C4-2B (cell line): ENCODE measurements at regions not wholly inside any gene's neighbourhood (a gene's known extent, or its start where the extent isn't known, plus 50 kb on each side); places are given as distances from the start of the nearest gene placed in this dataset.

ENCODE experiments used
- ZFX ChIP-seq: fragments of 450-650 bp; IDR thresholded peaks from 2 replicates; pipeline ENCODE4 v1.6.1; 2017
- TF ChIP-seq, protein P1 (sequence below): fragments of 450-650 bp; conservative IDR thresholded peaks from 2 replicates; pipeline ENCODE4 v1.5.1; 2017; ENCODE audit warnings: mild to moderate bottlenecking

DNA sequence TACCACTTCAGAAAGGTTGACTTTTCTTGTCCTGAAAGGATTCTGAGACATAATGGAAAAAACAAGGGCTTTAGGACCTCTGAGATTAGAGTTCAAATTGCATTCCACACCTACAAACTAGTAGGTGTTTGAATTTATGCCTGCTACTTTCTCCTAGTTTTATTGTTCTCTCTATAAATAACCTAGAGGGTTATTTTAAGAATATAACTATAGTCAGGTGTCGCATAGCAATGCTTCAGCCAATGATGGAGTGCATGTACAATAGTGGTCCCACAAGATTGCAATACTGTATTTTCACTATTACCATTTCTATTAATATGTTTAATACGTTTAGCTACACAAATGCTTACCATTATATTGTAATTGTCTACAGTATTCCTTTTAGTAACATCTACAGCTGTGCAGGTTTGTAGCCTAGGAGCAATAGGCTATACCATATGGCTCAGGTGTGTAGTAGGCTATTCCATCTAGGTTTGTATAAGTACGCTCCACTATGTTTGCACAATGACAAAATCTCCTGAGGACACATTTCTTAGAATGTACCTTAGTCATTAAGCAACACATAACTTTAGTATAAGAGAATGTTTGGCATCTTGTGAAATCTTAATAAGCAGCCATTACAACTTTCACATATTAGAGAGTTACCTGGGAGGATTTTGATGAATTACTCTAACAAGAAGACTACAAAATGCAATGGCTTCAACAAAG is 1352.5 kb downstream of the ZPLD1 start:
- TF ChIP-seq, protein P1, sequence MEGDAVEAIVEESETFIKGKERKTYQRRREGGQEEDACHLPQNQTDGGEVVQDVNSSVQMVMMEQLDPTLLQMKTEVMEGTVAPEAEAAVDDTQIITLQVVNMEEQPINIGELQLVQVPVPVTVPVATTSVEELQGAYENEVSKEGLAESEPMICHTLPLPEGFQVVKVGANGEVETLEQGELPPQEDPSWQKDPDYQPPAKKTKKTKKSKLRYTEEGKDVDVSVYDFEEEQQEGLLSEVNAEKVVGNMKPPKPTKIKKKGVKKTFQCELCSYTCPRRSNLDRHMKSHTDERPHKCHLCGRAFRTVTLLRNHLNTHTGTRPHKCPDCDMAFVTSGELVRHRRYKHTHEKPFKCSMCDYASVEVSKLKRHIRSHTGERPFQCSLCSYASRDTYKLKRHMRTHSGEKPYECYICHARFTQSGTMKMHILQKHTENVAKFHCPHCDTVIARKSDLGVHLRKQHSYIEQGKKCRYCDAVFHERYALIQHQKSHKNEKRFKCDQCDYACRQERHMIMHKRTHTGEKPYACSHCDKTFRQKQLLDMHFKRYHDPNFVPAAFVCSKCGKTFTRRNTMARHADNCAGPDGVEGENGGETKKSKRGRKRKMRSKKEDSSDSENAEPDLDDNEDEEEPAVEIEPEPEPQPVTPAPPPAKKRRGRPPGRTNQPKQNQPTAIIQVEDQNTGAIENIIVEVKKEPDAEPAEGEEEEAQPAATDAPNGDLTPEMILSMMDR = no peak
- no peak for TF ChIP-seq ZFX
